GM04504 (cell line): ENCODE measurements at regions not wholly inside any gene's neighbourhood (a gene's known extent, or its start where the extent isn't known, plus 50 kb on each side); places are given as distances from the start of the nearest gene placed in this dataset.
"Not testable (repeated sequence)": the region's sequence is repeated elsewhere in the genome, so short reads cannot be mapped to it uniquely, and the experiment has no call there.

Source experiments
- DNase-seq: peaks from one replicate; pipeline ENCODE4 v3.0.0-alpha.2; 2012; ENCODE audit warnings: low read depth

- no peak for DNase-seq
These were observed 305.8 kb downstream of the TSN start for GRCh38 chr2:122061206-122061605.

- DNase-seq, result no peak
These were observed 306.4 kb downstream of the TSN start for GRCh38 chr2:122061831-122062230.

GRCh38 chr2:122062506-122062905 lies 307.1 kb downstream of the TSN start:
- DNase-seq, result no peak

- no peak for DNase-seq
These were observed 308.3 kb downstream of the TSN start for GRCh38 chr2:122063716-122064115.

- no peak for DNase-seq
These were observed 314.8 kb downstream of the TSN start for GRCh38 chr2:122070241-122070731.

- no peak for DNase-seq
These were observed 317.2 kb downstream of the TSN start for GRCh38 chr2:122072666-122073065.

GRCh38 chr2:122074201-122074600 lies 318.8 kb downstream of the TSN start:
- DNase-seq, result no peak

- DNase-seq, result no peak
These were observed 319.9 kb downstream of the TSN start for GRCh38 chr2:122075381-122075780.

GRCh38 chr2:122077114-122077513 lies 321.7 kb downstream of the TSN start:
- DNase-seq, result no peak

GRCh38 chr2:122077771-122078170 lies 322.3 kb downstream of the TSN start:
- DNase-seq, result no peak

- DNase-seq, result no peak
These were observed 323.0 kb downstream of the TSN start for GRCh38 chr2:122078451-122078850.

- DNase-seq, result no peak
These were observed 324.4 kb downstream of the TSN start for GRCh38 chr2:122079844-122080243.

GRCh38 chr2:122080316-122080715 lies 324.9 kb downstream of the TSN start:
- no peak for DNase-seq

- no peak for DNase-seq
These were observed 325.4 kb downstream of the TSN start for GRCh38 chr2:122080871-122081270.

- no peak for DNase-seq
These were observed 326.3 kb downstream of the TSN start for GRCh38 chr2:122081751-122082150.

GRCh38 chr2:122083256-122084048 lies 328.0 kb downstream of the TSN start:
- no peak for DNase-seq

- not testable (repeated sequence) for DNase-seq
These were observed 330.2 kb downstream of the TSN start for GRCh38 chr2:122085672-122086071.

- no peak for DNase-seq
These were observed 339.1 kb downstream of the TSN start for GRCh38 chr2:122094557-122094956.

GRCh38 chr2:122096761-122097160 lies 341.3 kb downstream of the TSN start:
- DNase-seq, result no peak

GRCh38 chr2:122098306-122098705 lies 342.9 kb downstream of the TSN start:
- no peak for DNase-seq

- DNase-seq, result no peak
These were observed 344.9 kb downstream of the TSN start for GRCh38 chr2:122100346-122100745.

GRCh38 chr2:122100756-122101155 lies 345.3 kb downstream of the TSN start:
- no peak for DNase-seq

- DNase-seq, result no peak
These were observed 345.9 kb downstream of the TSN start for GRCh38 chr2:122101319-122101718.
